Cardiac muscle cell (in vitro differentiated cells and primary cell): ENCODE measurements at regions not wholly inside any gene's neighbourhood (a gene's known extent, or its start where the extent isn't known, plus 50 kb on each side); places are given as distances from the start of the nearest gene placed in this dataset.

Source experiments
- DNase-seq, 2 donors: peaks; one replicate each; pipeline versions ENCODE4 v3.0.0 to v3.0.0-alpha.2; 2010 to 2017; ENCODE audit warnings: low read depth in 1 of 2, low spot score in 1 of 2
- H3K27ac ChIP-seq: fragments of 200-600 bp; sonication (generic); 2 replicates; pipeline ENCODE4 v1.5.1; 2016
- H3K27me3 ChIP-seq: fragments of 200-600 bp; sonication (generic); 2 replicates; pipeline ENCODE4 v1.6.0; 2016; ENCODE audit warnings: control low read depth
- H3K36me3 ChIP-seq: fragments of 200-600 bp; sonication (generic); 2 replicates; pipeline ENCODE4 v1.5.1; 2016; ENCODE audit warnings: control low read depth
- H3K4me1 ChIP-seq: fragments of 200-600 bp; sonication (generic); 2 replicates; pipeline ENCODE4 v1.8.1; 2017; ENCODE audit warnings: low read depth, mild to moderate bottlenecking, mixed run types
- H3K4me3 ChIP-seq: fragments of 200-600 bp; sonication (generic); 2 replicates; pipeline ENCODE4 v1.5.1; 2016; ENCODE audit warnings: mild to moderate bottlenecking
- H3K9me3 ChIP-seq: fragments of 200-600 bp; sonication (generic); 2 replicates; pipeline ENCODE4 v1.5.1; 2017; ENCODE audit warnings: low read depth, mild to moderate bottlenecking, control low read depth
- TF ChIP-seq, protein P1 (sequence below): IDR thresholded peaks from 2 replicates; pipeline ENCODE4 v1.5.1; 2012; ENCODE audit warnings: low read depth, mild to moderate bottlenecking, low read length

DNA sequence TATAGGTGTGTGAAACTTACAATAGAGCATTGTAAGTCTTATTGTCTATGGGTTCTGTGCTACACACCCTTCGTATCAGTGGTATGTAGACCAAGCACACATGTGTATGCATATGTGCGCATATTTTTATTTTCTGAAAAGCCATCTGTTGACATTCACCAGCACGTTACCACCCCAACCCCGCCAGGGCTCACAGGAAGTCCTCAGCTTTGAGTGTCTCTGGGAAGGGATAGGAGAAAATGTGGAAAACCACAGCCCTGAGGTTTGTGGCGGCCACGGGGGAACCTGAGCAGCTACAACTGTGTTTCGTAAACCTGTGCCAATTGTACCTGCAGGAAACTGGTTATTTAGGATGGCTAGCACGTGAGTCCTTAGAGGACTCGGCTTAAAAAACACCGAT, 123.3 kb upstream of the PHACTR3 start:
- H3K4me1 ChIP-seq: no peaks in the 10 kb centered on the region
- no peak for DNase-seq
- H3K4me3 ChIP-seq: no peak overlapping the region
- H3K27me3 ChIP-seq: no peaks in the 10 kb centered on the region
- H3K27ac ChIP-seq: no peak overlapping the region
- TF ChIP-seq, protein P1, sequence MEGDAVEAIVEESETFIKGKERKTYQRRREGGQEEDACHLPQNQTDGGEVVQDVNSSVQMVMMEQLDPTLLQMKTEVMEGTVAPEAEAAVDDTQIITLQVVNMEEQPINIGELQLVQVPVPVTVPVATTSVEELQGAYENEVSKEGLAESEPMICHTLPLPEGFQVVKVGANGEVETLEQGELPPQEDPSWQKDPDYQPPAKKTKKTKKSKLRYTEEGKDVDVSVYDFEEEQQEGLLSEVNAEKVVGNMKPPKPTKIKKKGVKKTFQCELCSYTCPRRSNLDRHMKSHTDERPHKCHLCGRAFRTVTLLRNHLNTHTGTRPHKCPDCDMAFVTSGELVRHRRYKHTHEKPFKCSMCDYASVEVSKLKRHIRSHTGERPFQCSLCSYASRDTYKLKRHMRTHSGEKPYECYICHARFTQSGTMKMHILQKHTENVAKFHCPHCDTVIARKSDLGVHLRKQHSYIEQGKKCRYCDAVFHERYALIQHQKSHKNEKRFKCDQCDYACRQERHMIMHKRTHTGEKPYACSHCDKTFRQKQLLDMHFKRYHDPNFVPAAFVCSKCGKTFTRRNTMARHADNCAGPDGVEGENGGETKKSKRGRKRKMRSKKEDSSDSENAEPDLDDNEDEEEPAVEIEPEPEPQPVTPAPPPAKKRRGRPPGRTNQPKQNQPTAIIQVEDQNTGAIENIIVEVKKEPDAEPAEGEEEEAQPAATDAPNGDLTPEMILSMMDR: no peak
- H3K36me3 ChIP-seq: no peaks in the 10 kb centered on the region
- no peaks in the 10 kb centered on the region for H3K9me3 ChIP-seq

DNA sequence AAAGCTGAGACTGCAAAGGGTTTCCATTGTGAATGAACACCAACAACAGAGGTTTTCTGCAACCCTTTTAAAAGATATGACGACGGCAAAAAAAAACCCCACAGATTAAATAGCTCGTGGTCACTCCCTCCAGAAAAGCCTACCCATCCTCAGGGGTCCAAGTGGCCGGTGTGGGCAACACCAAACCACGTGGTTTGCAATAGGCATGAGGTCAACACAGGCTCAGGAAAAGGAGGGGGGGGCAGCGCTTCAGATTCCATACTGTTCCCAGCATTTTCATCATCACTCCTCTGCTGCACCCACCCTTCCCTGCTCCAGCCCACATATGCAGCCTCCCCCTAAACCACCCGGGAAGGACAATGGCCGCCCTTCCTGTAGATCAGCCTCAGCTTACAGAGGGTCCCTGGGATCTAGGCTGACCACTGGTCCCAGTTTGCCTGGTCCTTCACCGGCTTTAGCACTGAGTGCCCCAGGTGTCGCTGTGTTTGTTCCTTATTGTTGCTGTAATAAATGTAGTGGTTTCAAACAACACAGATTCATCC, 122.8 kb upstream of the PHACTR3 start:
- Histone ChIP-seq H3K4me3 (no peak overlapping the region), H3K27ac (no peak overlapping the region), H3K9me3 (no peaks in the 10 kb centered on the region), H3K36me3 (no peaks in the 10 kb centered on the region), H3K4me1 (no peaks in the 10 kb centered on the region), H3K27me3 (no peaks in the 10 kb centered on the region)
- no peak for DNase-seq
- TF ChIP-seq, protein P1: no peak

DNA sequence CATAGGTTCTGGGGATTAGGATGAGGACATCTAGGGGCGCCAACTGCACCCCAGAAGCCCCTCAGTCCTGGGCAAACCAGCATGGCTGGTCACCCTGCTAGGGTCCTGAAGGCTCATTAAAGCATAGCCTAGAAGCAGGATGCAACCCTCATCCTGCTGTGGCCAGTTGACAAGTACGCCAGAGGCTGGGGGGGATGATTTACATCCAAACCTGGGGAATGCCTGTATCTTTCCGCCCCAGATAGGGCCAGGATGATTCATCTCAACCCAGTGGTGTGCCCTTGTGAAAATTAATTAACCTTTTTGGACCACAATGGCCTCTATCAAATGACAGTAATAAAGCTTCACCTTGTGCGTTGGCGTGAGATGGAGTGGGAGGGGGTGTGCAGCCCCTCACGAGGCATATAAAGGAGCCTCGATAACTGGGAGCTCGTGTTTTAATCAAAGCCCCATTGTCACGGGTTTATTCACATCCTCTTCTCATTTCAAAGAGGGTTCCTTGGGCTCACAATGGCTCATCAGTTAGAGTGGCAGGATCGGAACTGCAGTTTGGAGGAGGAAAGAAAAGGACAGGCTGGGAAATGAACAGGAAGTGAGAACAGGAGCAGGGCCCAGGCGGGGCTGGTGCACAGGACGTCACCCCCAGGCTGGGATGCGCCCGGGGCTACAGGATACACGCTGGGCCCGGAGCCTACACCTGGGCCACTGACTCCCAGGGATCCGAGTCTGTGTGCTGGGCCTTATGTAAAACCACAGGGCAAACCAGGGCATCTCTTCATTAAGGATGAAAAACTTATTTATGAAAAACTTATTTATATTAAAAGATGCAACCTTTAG, 121.8 kb upstream of the PHACTR3 start:
- Histone ChIP-seq H3K4me1 (no peaks in the 10 kb centered on the region), H3K9me3 (no peaks in the 10 kb centered on the region), H3K36me3 (no peaks in the 10 kb centered on the region), H3K27ac (no peak overlapping the region), H3K4me3 (no peak overlapping the region), H3K27me3 (no peaks in the 10 kb centered on the region)
- TF ChIP-seq, protein P1: no peak
- DNase-seq: no peak

DNA sequence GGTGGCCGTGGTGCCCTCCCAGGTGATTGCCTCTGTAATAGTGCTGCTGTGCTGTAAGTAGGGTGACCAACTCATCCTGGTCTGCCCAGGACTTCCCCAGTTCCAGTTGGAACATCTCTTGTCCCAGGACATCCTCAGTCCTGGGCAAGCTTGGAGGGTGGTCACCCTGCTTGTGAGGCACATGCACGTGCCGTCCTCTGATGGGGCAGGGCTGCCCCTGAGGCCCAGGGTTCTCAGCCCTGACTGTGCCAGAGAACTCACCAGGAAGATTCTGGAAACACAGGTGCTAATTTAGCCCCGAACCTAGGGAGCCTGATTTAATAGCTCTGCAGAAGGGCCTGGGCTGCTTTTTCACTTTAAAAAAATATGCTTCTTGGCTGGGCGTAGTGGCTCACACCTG, 120.9 kb upstream of the PHACTR3 start:
- Histone ChIP-seq H3K9me3 (no peaks in the 10 kb centered on the region), H3K4me3 (no peak overlapping the region), H3K27ac (no peak overlapping the region), H3K27me3 (no peaks in the 10 kb centered on the region), H3K4me1 (no peaks in the 10 kb centered on the region), H3K36me3 (no peaks in the 10 kb centered on the region)
- DNase-seq: no peak
- TF ChIP-seq, protein P1: no peak

DNA sequence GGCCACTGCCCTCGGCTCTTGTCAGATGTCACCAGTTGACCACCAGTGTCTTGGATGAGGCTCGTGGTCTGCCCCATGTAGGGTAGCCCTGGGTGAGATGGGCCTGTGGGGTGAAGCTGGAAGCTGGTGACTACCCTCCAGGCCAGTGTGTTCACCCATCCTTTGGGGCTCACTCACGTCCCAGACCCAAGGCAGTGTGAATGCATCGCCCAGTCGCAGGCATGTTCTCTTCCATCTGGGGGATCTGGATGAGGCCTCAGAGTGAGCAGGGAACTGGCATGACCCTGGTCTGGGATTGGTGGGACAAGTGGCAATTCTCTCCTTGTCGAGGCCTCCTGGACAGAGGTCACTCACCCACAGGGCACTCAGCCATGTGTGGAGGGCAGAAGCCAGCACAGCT, 120.1 kb upstream of the PHACTR3 start:
- no peak for DNase-seq
- Histone ChIP-seq H3K4me3 (no peak overlapping the region), H3K36me3 (no peaks in the 10 kb centered on the region), H3K4me1 (no peaks in the 10 kb centered on the region), H3K9me3 (no peaks in the 10 kb centered on the region), H3K27me3 (no peaks in the 10 kb centered on the region), H3K27ac (no peak overlapping the region)
- TF ChIP-seq, protein P1: no peak
